ENCODE measurements at regions not wholly inside any gene's neighbourhood (a gene's known extent, or its start where the extent isn't known, plus 50 kb on each side); places are given as distances from the start of the nearest gene placed in this dataset.

DNA sequence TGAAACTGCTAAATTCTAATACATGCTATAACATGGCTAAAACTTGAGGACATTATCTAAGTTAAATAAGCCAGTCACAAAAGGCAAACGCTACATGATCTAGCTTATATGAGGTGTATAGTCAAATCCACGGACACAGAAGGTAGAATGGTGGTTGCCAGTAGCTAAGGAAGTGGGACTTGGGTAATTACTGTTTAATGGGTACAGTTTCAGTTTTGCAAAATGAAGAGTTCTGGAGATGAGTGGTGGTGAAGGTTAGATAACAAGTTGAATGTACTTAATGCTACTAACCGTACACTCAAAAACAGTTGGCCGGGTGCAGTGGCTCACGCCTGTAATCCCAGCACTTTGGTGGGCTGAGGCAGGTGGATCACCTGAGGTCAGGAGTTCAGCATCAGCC is 644.5 kb upstream of the DIPK2B start:
- Mint-ChIP-seq H3K4me3 (ENCODE audit: unreplicated experiment) (no peak overlapping the region), H3K36me3 (ENCODE audit: insufficient read depth, unreplicated experiment) (peaks cover 70% of the 10 kb centered on the region), H3K27me3 (ENCODE audit: insufficient read depth, unreplicated experiment) (peaks cover 20% of the 10 kb centered on the region), H3K4me1 (ENCODE audit: insufficient read depth, unreplicated experiment) (peaks cover 14% of the 10 kb centered on the region), H3K9me3 (ENCODE audit: unreplicated experiment) (no peaks in the 10 kb centered on the region), H3K27ac (ENCODE audit: low read depth, unreplicated experiment) (no peak overlapping the region)
- intact Hi-C loops (cut with micrococcal nuclease) = loop anchor here (5.0 kb wide), 1 partner anchor 93 kb away; no protein-coding TSS in a partner anchor
- POLR2A ChIA-PET = interaction anchor here (0.7 to 2.1 kb wide), 6 partner anchors 19 to 435 kb away, joined by 3 to 8 read pairs (median 4); no protein-coding TSS in a partner anchor
- CTCF ChIA-PET = interaction anchor here (0.7 to 1.2 kb wide), 3 partner anchors 19 to 564 kb away, joined by 3 to 4 read pairs (median 3); no protein-coding TSS in a partner anchor
- no peak for DNase-seq (ENCODE audit: unreplicated experiment)
- no TSS peak for BruUV-seq (replicated peaks)
- TF ChIP-seq, protein P1, sequence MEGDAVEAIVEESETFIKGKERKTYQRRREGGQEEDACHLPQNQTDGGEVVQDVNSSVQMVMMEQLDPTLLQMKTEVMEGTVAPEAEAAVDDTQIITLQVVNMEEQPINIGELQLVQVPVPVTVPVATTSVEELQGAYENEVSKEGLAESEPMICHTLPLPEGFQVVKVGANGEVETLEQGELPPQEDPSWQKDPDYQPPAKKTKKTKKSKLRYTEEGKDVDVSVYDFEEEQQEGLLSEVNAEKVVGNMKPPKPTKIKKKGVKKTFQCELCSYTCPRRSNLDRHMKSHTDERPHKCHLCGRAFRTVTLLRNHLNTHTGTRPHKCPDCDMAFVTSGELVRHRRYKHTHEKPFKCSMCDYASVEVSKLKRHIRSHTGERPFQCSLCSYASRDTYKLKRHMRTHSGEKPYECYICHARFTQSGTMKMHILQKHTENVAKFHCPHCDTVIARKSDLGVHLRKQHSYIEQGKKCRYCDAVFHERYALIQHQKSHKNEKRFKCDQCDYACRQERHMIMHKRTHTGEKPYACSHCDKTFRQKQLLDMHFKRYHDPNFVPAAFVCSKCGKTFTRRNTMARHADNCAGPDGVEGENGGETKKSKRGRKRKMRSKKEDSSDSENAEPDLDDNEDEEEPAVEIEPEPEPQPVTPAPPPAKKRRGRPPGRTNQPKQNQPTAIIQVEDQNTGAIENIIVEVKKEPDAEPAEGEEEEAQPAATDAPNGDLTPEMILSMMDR (IDR thresholded peaks at IDR 0.05; ENCODE audit: unreplicated experiment) = no peak

DNA sequence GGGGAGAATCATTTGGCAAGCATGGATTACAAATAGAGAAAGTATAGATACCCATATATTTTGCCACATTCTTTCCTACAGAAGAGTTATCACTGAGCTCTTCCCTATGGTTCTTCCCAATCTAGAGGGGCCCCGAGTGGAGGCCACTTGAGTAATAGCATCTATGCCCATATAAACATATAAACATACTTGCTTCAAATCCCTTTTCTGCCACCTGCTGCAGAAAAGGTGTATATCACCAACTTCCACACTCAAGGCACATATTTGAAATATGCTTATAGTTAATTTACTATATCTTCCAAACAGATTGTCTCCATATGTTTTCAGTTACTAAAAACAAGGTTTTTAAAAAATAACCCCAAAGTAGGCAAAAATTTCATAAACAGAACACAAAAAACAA is 642.8 kb upstream of the DIPK2B start:
- H3K36me3 Mint-ChIP-seq (ENCODE audit: insufficient read depth, unreplicated experiment) = peaks cover 66% of the 10 kb centered on the region
- intact Hi-C loops (cut with micrococcal nuclease) = loop anchor here (1.0 kb wide), 2 partner anchors 19 to 328 kb away; no protein-coding TSS in a partner anchor
- BruUV-seq (replicated peaks) = no TSS peak
- peaks cover 20% of the 10 kb centered on the region for H3K27me3 Mint-ChIP-seq (ENCODE audit: insufficient read depth, unreplicated experiment)
- no peak overlapping the region for H3K4me3 Mint-ChIP-seq (ENCODE audit: unreplicated experiment)
- CTCF ChIA-PET = interaction anchor here (0.6 to 3.3 kb wide), 7 partner anchors 12 to 533 kb away, joined by 3 to 18 read pairs (median 3); no protein-coding TSS in a partner anchor
- no peaks in the 10 kb centered on the region for H3K9me3 Mint-ChIP-seq (ENCODE audit: unreplicated experiment)
- TF ChIP-seq, protein P1 (IDR thresholded peaks at IDR 0.05; ENCODE audit: unreplicated experiment) = peak; percentile 23
- DNase-seq (ENCODE audit: unreplicated experiment) = peak; percentile 46
- no peak overlapping the region for H3K27ac Mint-ChIP-seq (ENCODE audit: low read depth, unreplicated experiment)
- H3K4me1 Mint-ChIP-seq (ENCODE audit: insufficient read depth, unreplicated experiment) = peaks cover 14% of the 10 kb centered on the region
- POLR2A ChIA-PET = interaction anchor here (0.9 to 2.5 kb wide), 4 partner anchors 8 to 74 kb away, joined by 5 to 13 read pairs (median 8); no protein-coding TSS in a partner anchor

DNA sequence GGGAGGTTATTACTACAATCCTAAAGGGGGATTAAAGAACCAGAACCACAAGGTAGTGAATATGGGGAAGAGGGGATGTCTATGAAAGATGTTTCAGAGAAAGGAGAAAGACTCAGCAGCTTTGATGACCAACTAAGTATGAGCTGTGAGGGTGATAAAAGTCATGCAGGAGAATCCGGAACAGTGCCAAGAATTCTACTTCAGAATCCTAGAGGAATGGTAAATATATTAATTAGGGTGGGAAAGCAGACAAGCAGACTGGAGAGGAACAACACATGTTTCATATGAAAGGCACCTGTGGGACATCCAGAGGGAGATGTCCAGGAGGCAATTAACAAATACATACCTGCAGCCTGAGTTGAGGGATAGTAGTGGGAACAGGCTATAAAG is 642.2 kb upstream of the DIPK2B start:
- no TSS peak for BruUV-seq (replicated peaks)
- peaks cover 20% of the 10 kb centered on the region for H3K27me3 Mint-ChIP-seq (ENCODE audit: insufficient read depth, unreplicated experiment)
- H3K4me3 Mint-ChIP-seq (ENCODE audit: unreplicated experiment) = no peak overlapping the region
- peaks cover 60% of the 10 kb centered on the region for H3K36me3 Mint-ChIP-seq (ENCODE audit: insufficient read depth, unreplicated experiment)
- DNase-seq (ENCODE audit: unreplicated experiment) = no peak
- ChIA-PET CTCF (interaction anchor here (0.6 to 3.3 kb wide), 9 partner anchors 11 to 533 kb away, joined by 3 to 18 read pairs (median 3); no protein-coding TSS in a partner anchor), POLR2A (interaction anchor here (0.5 to 2.5 kb wide), 6 partner anchors 9 to 498 kb away, joined by 3 to 13 read pairs (median 6); no protein-coding TSS in a partner anchor)
- peaks cover 14% of the 10 kb centered on the region for H3K4me1 Mint-ChIP-seq (ENCODE audit: insufficient read depth, unreplicated experiment)
- no peaks in the 10 kb centered on the region for H3K9me3 Mint-ChIP-seq (ENCODE audit: unreplicated experiment)
- TF ChIP-seq, protein P1 (IDR thresholded peaks at IDR 0.05; ENCODE audit: unreplicated experiment) = no peak
- intact Hi-C loops (cut with micrococcal nuclease) = loop anchor here (1.0 kb wide), 2 partner anchors 19 to 328 kb away; no protein-coding TSS in a partner anchor
- H3K27ac Mint-ChIP-seq (ENCODE audit: low read depth, unreplicated experiment) = no peak overlapping the region

DNA sequence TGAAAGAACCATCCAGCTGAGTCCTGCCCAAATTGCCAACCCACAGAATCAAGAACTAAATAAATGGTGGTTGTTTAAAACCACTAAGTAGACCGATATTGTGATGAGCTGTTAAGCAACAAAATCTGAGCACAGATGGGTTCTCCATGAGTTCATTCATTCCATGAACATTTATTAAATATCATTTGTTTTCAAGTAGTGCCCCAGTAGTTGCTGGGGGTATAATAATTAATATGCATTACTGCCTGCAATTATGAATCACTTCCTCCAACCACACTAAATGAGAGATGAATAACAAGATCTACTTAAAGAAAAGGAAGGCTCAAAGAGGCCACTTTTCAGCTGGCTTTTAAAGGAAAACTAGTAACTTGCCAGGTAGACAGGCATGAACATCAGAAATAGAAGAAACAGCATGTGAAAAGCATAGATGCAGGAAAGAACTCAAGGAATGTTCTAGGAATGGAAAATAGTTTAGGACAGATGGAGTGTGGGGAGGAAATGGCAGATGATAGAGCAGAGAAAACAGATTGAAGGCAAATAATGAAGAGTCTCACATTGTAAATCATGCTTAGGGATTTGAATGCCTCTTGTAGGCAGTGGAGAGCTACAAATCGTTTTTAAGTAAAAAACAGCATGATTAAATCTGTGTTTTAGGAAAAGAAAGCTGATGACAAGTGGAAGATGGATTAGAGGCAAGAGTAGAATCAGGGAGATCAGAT is 641.7 kb upstream of the DIPK2B start:
- intact Hi-C loops (cut with micrococcal nuclease) = no loop called here
- TF ChIP-seq, protein P1 (IDR thresholded peaks at IDR 0.05; ENCODE audit: unreplicated experiment) = no peak
- peaks cover 55% of the 10 kb centered on the region for H3K36me3 Mint-ChIP-seq (ENCODE audit: insufficient read depth, unreplicated experiment)
- DNase-seq (ENCODE audit: unreplicated experiment) = no peak
- POLR2A ChIA-PET = interaction anchor here (0.5 to 2.5 kb wide), 8 partner anchors 9 to 499 kb away, joined by 3 to 13 read pairs (median 4); no protein-coding TSS in a partner anchor
- peaks cover 14% of the 10 kb centered on the region for H3K4me1 Mint-ChIP-seq (ENCODE audit: insufficient read depth, unreplicated experiment)
- no peaks in the 10 kb centered on the region for H3K9me3 Mint-ChIP-seq (ENCODE audit: unreplicated experiment)
- CTCF ChIA-PET = interaction anchor here (0.6 to 3.3 kb wide), 5 partner anchors 39 to 534 kb away, joined by 3 to 18 read pairs (median 3); no protein-coding TSS in a partner anchor
- H3K4me3 Mint-ChIP-seq (ENCODE audit: unreplicated experiment) = no peak overlapping the region
- peaks cover 20% of the 10 kb centered on the region for H3K27me3 Mint-ChIP-seq (ENCODE audit: insufficient read depth, unreplicated experiment)
- H3K27ac Mint-ChIP-seq (ENCODE audit: low read depth, unreplicated experiment) = no peak overlapping the region
- no TSS peak for BruUV-seq (replicated peaks)
